SJSA1 (cell line): ENCODE measurements at regions not wholly inside any gene's neighbourhood (a gene's known extent, or its start where the extent isn't known, plus 50 kb on each side); places are given as distances from the start of the nearest gene placed in this dataset.

ENCODE experiments used
- DNase-seq, 2 experiments: peaks; one replicate each; pipeline ENCODE4 v3.0.0-alpha.2; 2015 to 2020; ENCODE audit warnings: low spot score in 2 of 2, low read depth in 1 of 2
- H3K27ac ChIP-seq: fragments of 250-450 bp; sonication (Bioruptor Pico); 2 replicates; pipeline ENCODE4 v1.5.1; 2020; ENCODE audit warnings: mild to moderate bottlenecking, moderate library complexity
- H3K27me3 ChIP-seq: fragments of 250-450 bp; sonication (Bioruptor Pico); replicated peaks from 2 replicates; pipeline ENCODE4 v1.5.1; 2020; ENCODE audit warnings: mild to moderate bottlenecking, moderate library complexity
- H3K36me3 ChIP-seq: fragments of 250-450 bp; sonication (Bioruptor Pico); 2 replicates; pipeline ENCODE4 v1.5.1; 2020; ENCODE audit warnings: mild to moderate bottlenecking
- H3K4me1 ChIP-seq: fragments of 250-450 bp; sonication (Bioruptor Pico); replicated peaks from 2 replicates; pipeline ENCODE4 v1.6.1; 2021; ENCODE audit warnings: mild to moderate bottlenecking
- H3K4me3 ChIP-seq: fragments of 250-450 bp; sonication (Bioruptor Pico); 2 replicates; pipeline ENCODE4 v1.5.1; 2020; ENCODE audit warnings: mild to moderate bottlenecking
- H3K9me3 ChIP-seq: fragments of 250-450 bp; sonication (Bioruptor Pico); replicated peaks from 2 replicates; pipeline ENCODE4 v1.5.1; 2020; ENCODE audit warnings: mild to moderate bottlenecking

- H3K4me3 ChIP-seq, result no peak overlapping the region
- H3K27me3 ChIP-seq, result no peaks in the 10 kb centered on the region
- DNase-seq, result no peak
- no peak overlapping the region for H3K27ac ChIP-seq
- no peaks in the 10 kb centered on the region for H3K4me1 ChIP-seq
- H3K36me3 ChIP-seq, result no peaks in the 10 kb centered on the region
- no peaks in the 10 kb centered on the region for H3K9me3 ChIP-seq
These were observed 510.2 kb downstream of the RNF144B start for GRCh38 chr6:18897350-18897749.

- Histone ChIP-seq H3K9me3 (no peaks in the 10 kb centered on the region), H3K36me3 (no peaks in the 10 kb centered on the region), H3K4me1 (no peaks in the 10 kb centered on the region), H3K27me3 (no peaks in the 10 kb centered on the region), H3K27ac (no peak overlapping the region), H3K4me3 (no peak overlapping the region)
- DNase-seq, result no peak
These were observed 517.5 kb downstream of the RNF144B start for GRCh38 chr6:18904681-18905080.

- H3K4me3 ChIP-seq, result no peak overlapping the region
- H3K27me3 ChIP-seq, result no peaks in the 10 kb centered on the region
- H3K27ac ChIP-seq, result no peak overlapping the region
- H3K4me1 ChIP-seq, result no peaks in the 10 kb centered on the region
- H3K9me3 ChIP-seq, result no peaks in the 10 kb centered on the region
- DNase-seq, result no peak
- H3K36me3 ChIP-seq, result no peaks in the 10 kb centered on the region
These were observed 533.6 kb downstream of the RNF144B start for GRCh38 chr6:18920701-18921100.

- no peak for DNase-seq
- H3K36me3 ChIP-seq, result no peaks in the 10 kb centered on the region
These were observed 543.9 kb downstream of the RNF144B start for GRCh38 chr6:18931086-18931485.

GRCh38 chr6:18958146-18958545 is 571.0 kb downstream of the RNF144B start:
- H3K4me1 ChIP-seq, result no peaks in the 10 kb centered on the region
- H3K27me3 ChIP-seq, result no peaks in the 10 kb centered on the region
- no peaks in the 10 kb centered on the region for H3K9me3 ChIP-seq

More at GRCh38 chr6:18931086-18931485, 543.9 kb downstream of the RNF144B start:
- Histone ChIP-seq H3K4me3 (no peak overlapping the region), H3K27me3 (no peaks in the 10 kb centered on the region; the same call in 1 of the 2 replicates), H3K9me3 (no peaks in the 10 kb centered on the region), H3K27ac (no peak overlapping the region), H3K4me1 (no peaks in the 10 kb centered on the region)

GRCh38 chr6:18961566-18961965 is 574.4 kb downstream of the RNF144B start:
- Histone ChIP-seq H3K9me3 (no peaks in the 10 kb centered on the region), H3K27ac (no peak overlapping the region), H3K4me3 (no peak overlapping the region), H3K36me3 (no peaks in the 10 kb centered on the region), H3K4me1 (no peaks in the 10 kb centered on the region), H3K27me3 (no peaks in the 10 kb centered on the region)
- no peak for DNase-seq

More at GRCh38 chr6:18958146-18958545, 571.0 kb downstream of the RNF144B start:
- no peak overlapping the region for H3K27ac ChIP-seq
- no peak overlapping the region for H3K4me3 ChIP-seq
- DNase-seq, result no peak
- H3K36me3 ChIP-seq, result no peaks in the 10 kb centered on the region

GRCh38 chr6:18962361-18962905 is 575.3 kb downstream of the RNF144B start:
- H3K27ac ChIP-seq, result no peak overlapping the region
- H3K36me3 ChIP-seq, result no peaks in the 10 kb centered on the region
- H3K4me3 ChIP-seq, result no peak overlapping the region
- no peaks in the 10 kb centered on the region for H3K4me1 ChIP-seq
- DNase-seq, result no peak
- no peaks in the 10 kb centered on the region for H3K27me3 ChIP-seq
- no peaks in the 10 kb centered on the region for H3K9me3 ChIP-seq

- H3K36me3 ChIP-seq, result no peaks in the 10 kb centered on the region
- no peak overlapping the region for H3K4me3 ChIP-seq
- no peak overlapping the region for H3K27ac ChIP-seq
- H3K4me1 ChIP-seq, result no peaks in the 10 kb centered on the region
- H3K27me3 ChIP-seq, result no peaks in the 10 kb centered on the region
- H3K9me3 ChIP-seq, result no peaks in the 10 kb centered on the region
- no peak for DNase-seq
These were observed 576.3 kb downstream of the RNF144B start for GRCh38 chr6:18963439-18963838.

GRCh38 chr6:18973251-18973650 is 586.1 kb downstream of the RNF144B start:
- Histone ChIP-seq H3K9me3 (no peaks in the 10 kb centered on the region), H3K27me3 (no peaks in the 10 kb centered on the region), H3K27ac (no peak overlapping the region), H3K4me1 (no peaks in the 10 kb centered on the region), H3K36me3 (no peaks in the 10 kb centered on the region), H3K4me3 (no peak overlapping the region)
- DNase-seq, result no peak

GRCh38 chr6:18976091-18976490 is 588.9 kb downstream of the RNF144B start:
- no peaks in the 10 kb centered on the region for H3K27me3 ChIP-seq
- no peak for DNase-seq
- no peaks in the 10 kb centered on the region for H3K9me3 ChIP-seq
- H3K36me3 ChIP-seq, result no peaks in the 10 kb centered on the region
- H3K4me3 ChIP-seq, result no peak overlapping the region
- H3K27ac ChIP-seq, result no peak overlapping the region
- H3K4me1 ChIP-seq, result no peaks in the 10 kb centered on the region

GRCh38 chr6:18976966-18977365 is 589.8 kb downstream of the RNF144B start:
- Histone ChIP-seq H3K27ac (no peak overlapping the region), H3K9me3 (no peaks in the 10 kb centered on the region), H3K4me1 (no peaks in the 10 kb centered on the region), H3K36me3 (no peaks in the 10 kb centered on the region), H3K4me3 (no peak overlapping the region), H3K27me3 (no peaks in the 10 kb centered on the region)
- DNase-seq, result no peak

- Histone ChIP-seq H3K4me1 (no peaks in the 10 kb centered on the region), H3K4me3 (no peak overlapping the region), H3K27ac (no peak overlapping the region), H3K27me3 (no peaks in the 10 kb centered on the region), H3K9me3 (no peaks in the 10 kb centered on the region), H3K36me3 (no peaks in the 10 kb centered on the region)
- no peak for DNase-seq
These were observed 591.4 kb downstream of the RNF144B start for GRCh38 chr6:18978337-18979128.

GRCh38 chr6:18985061-18985460 is 597.9 kb downstream of the RNF144B start:
- Histone ChIP-seq H3K27me3 (peaks cover 6% of the 10 kb centered on the region; the same call in 1 of the 2 replicates), H3K36me3 (no peaks in the 10 kb centered on the region)
- no peak for DNase-seq

GRCh38 chr6:18985996-18986395 is 598.8 kb downstream of the RNF144B start:
- H3K9me3 ChIP-seq, result no peaks in the 10 kb centered on the region
- no peak overlapping the region for H3K27ac ChIP-seq
- no peak overlapping the region for H3K4me3 ChIP-seq
- DNase-seq, result no peak
- no peaks in the 10 kb centered on the region for H3K36me3 ChIP-seq
- H3K27me3 ChIP-seq, result peaks cover 6% of the 10 kb centered on the region; the same call in 1 of the 2 replicates
- H3K4me1 ChIP-seq, result no peaks in the 10 kb centered on the region

More at GRCh38 chr6:18985061-18985460, 597.9 kb downstream of the RNF144B start:
- H3K27ac ChIP-seq, result no peak overlapping the region
- no peaks in the 10 kb centered on the region for H3K9me3 ChIP-seq
- no peaks in the 10 kb centered on the region for H3K4me1 ChIP-seq
- no peak overlapping the region for H3K4me3 ChIP-seq
